Endothelial cell of umbilical vein (primary cell): ENCODE measurements at regions not wholly inside any gene's neighbourhood (a gene's known extent, or its start where the extent isn't known, plus 50 kb on each side); places are given as distances from the start of the nearest gene placed in this dataset.

Source experiments
- BruUV-seq: library from RNA; stranded (reverse); fragments of 400-500 nt; replicated peaks from 2 replicates; lab custom pipeline; 2021; lab: Mats Ljungman, UMichigan
- CTCF ChIA-PET: fragments of 300-600, 350-600 bp; sonication (Branson Sonifier 250); formaldehyde crosslinking; loops from one replicate; lab custom pipeline; 2021; ENCODE audit warnings: antibody characterized with exemption, inconsistent platforms; lab: Charles Lee
- POLR2A ChIA-PET: fragments of 300-600, 350-600 bp; sonication (Branson Sonifier 250); formaldehyde crosslinking; loops from one replicate; lab custom pipeline; 2021; ENCODE audit warnings: antibody characterized with exemption, inconsistent platforms; lab: Charles Lee
- DNase-seq: peaks from one replicate; pipeline ENCODE4 v3.0.0-alpha.2; 2011; ENCODE audit warnings: low read depth, low spot score
- FAIRE-seq: peaks from 2 replicates; lab custom pipeline; 2011; peaks lifted over from hg19 to GRCh38; lab: Jason Lieb, UNC
- H2AFZ ChIP-seq: 2 replicates; pipeline ENCODE4 v1.6.0; 2012; ENCODE audit warnings: low read depth, low read length, control low read depth, inconsistent platforms
- H3K27ac ChIP-seq: 2 replicates; pipeline ENCODE4 v1.5.1; 2011; ENCODE audit warnings: low read depth, mild to moderate bottlenecking, control low read depth, low read length, moderate library complexity; ENCODE audit not compliant: insufficient read depth
- H3K27me3 ChIP-seq, 2 experiments: 2 replicates each; pipeline versions ENCODE4 v1.6.0 to v1.6.1; 2011; ENCODE audit warnings: low read length in 2 of 2, mixed read lengths in 1 of 2; ENCODE audit not compliant: control insufficient read depth in 2 of 2, insufficient read depth in 2 of 2
- H3K36me3 ChIP-seq, 2 experiments: 2 replicates in 1 of 2; 3 replicates in 1 of 2; pipeline ENCODE4 v1.5.1; 2011; ENCODE audit warnings: low read length in 2 of 2, mild to moderate bottlenecking in 1 of 2, moderate library complexity in 1 of 2; ENCODE audit not compliant: control insufficient read depth in 2 of 2, insufficient read depth in 2 of 2; ENCODE audit errors: extremely low read depth in 1 of 2
- H3K4me1 ChIP-seq: 3 replicates; pipeline ENCODE4 v1.5.1; 2011; ENCODE audit warnings: mild to moderate bottlenecking, low read length; ENCODE audit not compliant: control insufficient read depth, insufficient read depth; ENCODE audit errors: extremely low read depth
- H3K4me2 ChIP-seq: 2 replicates; pipeline ENCODE4 v1.6.1; 2011; ENCODE audit warnings: low read length, control low read depth, mixed read lengths; ENCODE audit not compliant: insufficient read depth
- H3K4me3 ChIP-seq, 3 experiments: fragments of 200-600 bp in 1 of 3; sonication (generic), shearing (Covaris generic) in 1 of 3; replicated peaks in 1 of 3; 2 replicates each; pipeline ENCODE4 v1.5.1; 2011 to 2016; ENCODE audit warnings: control low read depth in 3 of 3, low read length in 3 of 3, mild to moderate bottlenecking in 2 of 3, inconsistent platforms in 1 of 3, low read depth in 1 of 3, moderate library complexity in 1 of 3; ENCODE audit not compliant: insufficient read depth in 1 of 3
- H3K79me2 ChIP-seq: 2 replicates; pipeline ENCODE4 v1.6.0; 2012; ENCODE audit warnings: low read length, inconsistent platforms; ENCODE audit not compliant: control insufficient read depth, insufficient read depth
- H3K9ac ChIP-seq: replicated peaks from 2 replicates; pipeline ENCODE3; 2011; ENCODE audit warnings: low read length, control low read depth; ENCODE audit not compliant: insufficient read depth; ENCODE audit errors: extremely low read depth
- H3K9me1 ChIP-seq: replicated peaks from 3 replicates; pipeline ENCODE4 v1.6.0; 2011; ENCODE audit warnings: mild to moderate bottlenecking, low read length; ENCODE audit not compliant: control insufficient read depth, insufficient read depth; ENCODE audit errors: extremely low read depth
- H3K9me3 ChIP-seq: replicated peaks from 2 replicates; pipeline ENCODE4 v1.5.1; 2012; ENCODE audit warnings: low read length, inconsistent platforms; ENCODE audit not compliant: control insufficient read depth, insufficient read depth
- H4K20me1 ChIP-seq: replicated peaks from 2 replicates; pipeline ENCODE3; 2011; ENCODE audit warnings: mild to moderate bottlenecking, low read length; ENCODE audit not compliant: control insufficient read depth, insufficient read depth; ENCODE audit errors: extremely low read depth
- CTCF ChIP-seq, 2 donors: IDR thresholded peaks; 1 replicate in 1 of 2; 2 replicates in 1 of 2; pipeline ENCODE4 v1.5.1; 2011; ENCODE audit warnings: low read length in 2 of 2, mild to moderate bottlenecking in 2 of 2, moderate library complexity in 2 of 2, control low read depth in 1 of 2, inconsistent platforms in 1 of 2, low read depth in 1 of 2; ENCODE audit not compliant: insufficient read depth in 1 of 2; ENCODE audit errors: extremely low read depth in 1 of 2
- EZH2 ChIP-seq: IDR thresholded peaks from 2 replicates; pipeline ENCODE4 v1.6.1; 2012; ENCODE audit warnings: borderline replicate concordance, low read depth, mild to moderate bottlenecking, moderate library complexity, low read length, inconsistent platforms; ENCODE audit not compliant: severe bottlenecking
- FOS ChIP-seq: IDR thresholded peaks from 2 replicates; pipeline ENCODE4 v1.6.1; 2011; ENCODE audit warnings: mild to moderate bottlenecking, low read length, moderate library complexity, borderline replicate concordance; ENCODE audit not compliant: insufficient read depth
- GATA2 ChIP-seq: IDR thresholded peaks from 2 replicates; pipeline ENCODE4 v1.7.0; 2011; ENCODE audit warnings: low read depth, mild to moderate bottlenecking, moderate library complexity, mixed read lengths, low read length; ENCODE audit not compliant: insufficient read length, insufficient read depth
- JUN ChIP-seq: IDR thresholded peaks from 2 replicates; pipeline ENCODE4 v1.6.1; 2011; ENCODE audit warnings: borderline replicate concordance, low read depth; ENCODE audit not compliant: insufficient read length, insufficient read depth
- MAX ChIP-seq: IDR thresholded peaks from 2 replicates; pipeline ENCODE4 v1.6.1; 2011; ENCODE audit not compliant: insufficient read depth, insufficient read length
- MYC ChIP-seq: IDR thresholded peaks from one replicate; pipeline ENCODE4 v1.6.1; 2011; ENCODE audit warnings: mild to moderate bottlenecking, low read depth, low read length
- POLR2A ChIP-seq: IDR thresholded peaks from 2 replicates; pipeline ENCODE4 v1.6.1; 2012; ENCODE audit warnings: low read depth, mild to moderate bottlenecking, control low read depth, low read length
- POLR2AphosphoS5 ChIP-seq: IDR thresholded peaks from 2 replicates; pipeline ENCODE4 v1.6.1; 2012; ENCODE audit warnings: low read depth, mild to moderate bottlenecking, control low read depth, low read length, moderate library complexity; ENCODE audit not compliant: insufficient read depth
- dilution Hi-C: fragments of 300-500 bp; cut with MboI; formaldehyde crosslinking; loops from one replicate; pipeline ENCODE4 v1.15.0; 2019; ENCODE audit warnings: low sequenced_read_pairs; ENCODE audit not compliant: extremely low pct_ligation_motif_present
- intact Hi-C: fragments of 100-400 bp; cut with micrococcal nuclease; formaldehyde crosslinking; loops from one replicate; pipeline ENCODE4 v1.10.0; 2022

- no peak for TF ChIP-seq MYC
- no peak for TF ChIP-seq CTCF (IDR thresholded peaks at IDR 0.05; ENCODE audit: extremely low read depth in 1 of 2, insufficient read depth in 1 of 2, low read depth in 1 of 2, low read length in 2 of 2)
- no peak for TF ChIP-seq MAX
- TF ChIP-seq JUN: no peak
- TF ChIP-seq POLR2AphosphoS5: no peak
- no peak for TF ChIP-seq POLR2A
- TF ChIP-seq GATA2: no peak
- no peak for TF ChIP-seq EZH2
- TF ChIP-seq FOS: no peak
- no peaks in the 10 kb centered on the region for H3K9me3 ChIP-seq
- ChIA-PET CTCF (interaction anchor here (1.0 kb wide), 1 partner anchor 313 kb away, joined by 4 read pairs; no protein-coding TSS in a partner anchor), POLR2A (no interaction called here)
- no peaks in the 10 kb centered on the region for H3K9me1 ChIP-seq
- H3K4me3 ChIP-seq: no peak overlapping the region
- no peak for DNase-seq
- H3K27ac ChIP-seq: no peak overlapping the region
- H3K27me3 ChIP-seq: peaks cover 20 to 23% of the 10 kb centered on the region in 2 experiments
- H3K79me2 ChIP-seq: no peaks in the 10 kb centered on the region
- no peak overlapping the region for H2AFZ ChIP-seq
- no peak overlapping the region for H3K9ac ChIP-seq
- H3K4me2 ChIP-seq: no peak overlapping the region
- no peaks in the 10 kb centered on the region for H3K36me3 ChIP-seq
- dilution Hi-C loops (no loop called here), intact Hi-C loops (no loop called here)
- no peaks in the 10 kb centered on the region for H3K4me1 ChIP-seq
- H4K20me1 ChIP-seq: no peaks in the 10 kb centered on the region
- no TSS peak for BruUV-seq
- FAIRE-seq: no peak
Observed at GRCh38 chr9:38226491-38226951, 157.5 kb upstream of the SHB start.
